Liver (tissue), 3 donors: ENCODE measurements at regions not wholly inside any gene's neighbourhood (a gene's known extent, or its start where the extent isn't known, plus 50 kb on each side); places are given as distances from the start of the nearest gene placed in this dataset.

Source experiments
- ATF3 ChIP-seq: IDR thresholded peaks from 2 replicates; pipeline ENCODE4 v1.6.1; 2016; ENCODE audit warnings: antibody characterized with exemption
- CTCF ChIP-seq: fragments of 150-350 bp; IDR thresholded peaks from 2 replicates; pipeline ENCODE4 v1.5.1; 2017; ENCODE audit warnings: improper control_type of control experiment, low read depth, low read length; ENCODE audit not compliant: missing input control
- EGR1 ChIP-seq, 2 donors: IDR thresholded peaks; 2 replicates each; pipeline ENCODE4 v1.6.1; 2016 to 2018; ENCODE audit warnings: antibody characterized with exemption in 2 of 2, low read depth in 2 of 2
- RXRA ChIP-seq, 2 donors: IDR thresholded peaks; 2 replicates each; pipeline ENCODE4 v1.6.1; 2017 to 2018; ENCODE audit warnings: antibody characterized with exemption in 2 of 2, mild to moderate bottlenecking in 1 of 2
- donor health status: healthy.
- donor health status: healthy.

- no peak for TF ChIP-seq ATF3
- no peak for TF ChIP-seq EGR1 (IDR thresholded peaks at IDR 0.05; ENCODE audit: low read depth in 2 of 2)
- TF ChIP-seq RXRA (IDR thresholded peaks at IDR 0.05): no peak
- no peak for TF ChIP-seq CTCF
Observed at GRCh38 chr2:5851410-5851809, 159.2 kb downstream of the SOX11 start.
